Keratinocyte (primary cell): ENCODE measurements at regions not wholly inside any gene's neighbourhood (a gene's known extent, or its start where the extent isn't known, plus 50 kb on each side); places are given as distances from the start of the nearest gene placed in this dataset.

Source experiments
- DNase-seq: peaks from one replicate; pipeline ENCODE4 v3.0.0-alpha.2; 2011; ENCODE audit warnings: low read depth, missing footprints, low spot score
- FAIRE-seq: peaks from 2 replicates; lab custom pipeline; 2011; peaks lifted over from hg19 to GRCh38; lab: Jason Lieb, UNC
- H2AFZ ChIP-seq: 2 replicates; pipeline ENCODE4 v1.6.0; 2012; ENCODE audit warnings: low read length, control low read depth, inconsistent platforms; ENCODE audit not compliant: control insufficient read depth
- H3K27ac ChIP-seq: 2 replicates; pipeline ENCODE4 v1.5.1; 2011; ENCODE audit warnings: low read length; ENCODE audit not compliant: control insufficient read depth, insufficient read depth
- H3K27me3 ChIP-seq: 3 replicates; pipeline ENCODE4 v1.6.0; 2011; ENCODE audit warnings: low read length; ENCODE audit not compliant: control insufficient read depth, insufficient read depth; ENCODE audit errors: extremely low read depth
- H3K36me3 ChIP-seq, 2 experiments: 2 replicates in 1 of 2; 3 replicates in 1 of 2; pipeline ENCODE4 v1.5.1; 2011; ENCODE audit warnings: low read length in 2 of 2, mild to moderate bottlenecking in 1 of 2; ENCODE audit not compliant: control insufficient read depth in 2 of 2, insufficient read depth in 2 of 2; ENCODE audit errors: extremely low read depth in 1 of 2
- H3K4me1 ChIP-seq: 3 replicates; pipeline ENCODE4 v1.5.1; 2011; ENCODE audit warnings: low read length; ENCODE audit not compliant: control insufficient read depth, insufficient read depth; ENCODE audit errors: extremely low read depth
- H3K4me2 ChIP-seq: 3 replicates; pipeline ENCODE4 v1.6.0; 2011; ENCODE audit warnings: low read depth, low read length; ENCODE audit not compliant: control insufficient read depth, insufficient read depth; ENCODE audit errors: extremely low read depth
- H3K4me3 ChIP-seq, 3 experiments: fragments of 200-600 bp in 1 of 3; sonication (generic) in 1 of 3; 2 replicates in 2 of 3; 3 replicates in 1 of 3; pipeline ENCODE4 v1.5.1; 2011 to 2016; ENCODE audit warnings: low read length in 3 of 3, mild to moderate bottlenecking in 3 of 3, control low read depth in 2 of 3, inconsistent platforms in 1 of 3, low read depth in 1 of 3, mixed read lengths in 1 of 3, mixed run types in 1 of 3, moderate library complexity in 1 of 3; ENCODE audit not compliant: control insufficient read depth in 2 of 3, insufficient read depth in 2 of 3; ENCODE audit errors: extremely low read depth in 1 of 3
- H3K79me2 ChIP-seq: 2 replicates; pipeline ENCODE4 v1.6.0; 2012; ENCODE audit warnings: low read length; ENCODE audit not compliant: control insufficient read depth, insufficient read depth
- H3K9ac ChIP-seq: 3 replicates; pipeline ENCODE4 v1.6.0; 2011; ENCODE audit warnings: low read length; ENCODE audit not compliant: control insufficient read depth, insufficient read depth; ENCODE audit errors: extremely low read depth
- H3K9me1 ChIP-seq: 3 replicates; pipeline ENCODE4 v1.6.0; 2011; ENCODE audit warnings: low read length; ENCODE audit not compliant: control insufficient read depth, insufficient read depth; ENCODE audit errors: extremely low read depth
- H3K9me3 ChIP-seq: 2 replicates; pipeline ENCODE4 v1.5.1; 2012; ENCODE audit warnings: low read depth, low read length; ENCODE audit not compliant: control insufficient read depth
- H4K20me1 ChIP-seq: 3 replicates; pipeline ENCODE4 v1.6.0; 2011; ENCODE audit warnings: low read length; ENCODE audit not compliant: control insufficient read depth, insufficient read depth; ENCODE audit errors: extremely low read depth
- CTCF ChIP-seq, 3 experiments: IDR thresholded peaks in 1 of 3; conservative IDR thresholded peaks in 1 of 3; optimal IDR thresholded peaks in 1 of 3; 2 replicates in 2 of 3; 3 replicates in 1 of 3; pipeline versions ENCODE3 to v1.5.1; 2011; ENCODE audit warnings: low read length in 3 of 3, mild to moderate bottlenecking in 3 of 3, moderate library complexity in 2 of 3, control low read depth in 1 of 3, inconsistent platforms in 1 of 3; ENCODE audit not compliant: insufficient read depth in 2 of 3; ENCODE audit errors: extremely low read depth in 1 of 3
- EZH2 ChIP-seq: IDR thresholded peaks from one replicate; pipeline ENCODE4 v1.6.1; 2012; ENCODE audit warnings: inconsistent platforms, mild to moderate bottlenecking, low read length, moderate library complexity
- dilution Hi-C: fragments of 300-500 bp; cut with MboI; formaldehyde crosslinking; loops from one replicate; pipeline ENCODE4 v1.7.0; 2020; ENCODE audit warnings: low sequenced_read_pairs; ENCODE audit not compliant: extremely low pct_ligation_motif_present

DNA sequence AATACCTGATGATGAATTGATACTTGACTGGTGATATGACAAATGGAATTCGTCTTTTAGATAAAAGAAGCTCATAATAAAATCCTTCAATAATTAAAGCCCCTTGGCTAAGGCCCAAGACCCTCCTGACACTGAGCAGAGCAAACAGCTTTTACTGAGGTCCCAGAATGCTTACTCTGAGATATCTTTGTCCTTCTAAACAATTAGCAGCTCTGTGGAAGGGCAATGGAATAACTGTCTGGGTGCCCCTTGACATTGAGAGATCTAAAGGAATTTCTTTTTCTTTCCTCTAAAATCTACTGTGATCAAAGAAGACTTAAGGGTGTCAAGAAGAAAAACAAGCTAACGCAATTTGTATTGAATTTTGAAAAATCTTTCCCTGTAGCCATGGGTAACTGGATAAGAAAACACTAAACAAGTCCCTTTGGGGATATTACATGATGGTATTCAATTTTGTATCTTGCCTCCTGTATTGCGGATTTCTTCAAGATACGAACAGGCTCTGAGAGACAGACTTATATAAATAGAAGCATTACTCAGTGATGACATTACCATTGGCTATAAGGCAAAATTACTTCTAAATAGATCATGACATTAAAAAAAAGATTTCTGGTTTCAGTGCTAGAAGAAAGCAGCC is 128.8 kb downstream of the MREG start:
- no peak for DNase-seq
- Histone ChIP-seq H3K9me1 (no peaks in the 10 kb centered on the region), H3K27me3 (no peaks in the 10 kb centered on the region), H4K20me1 (no peaks in the 10 kb centered on the region), H3K9ac (no peak overlapping the region), H3K4me1 (no peaks in the 10 kb centered on the region), H3K36me3 (no peaks in the 10 kb centered on the region), H2AFZ (no peak overlapping the region), H3K9me3 (no peaks in the 10 kb centered on the region), H3K27ac (no peak overlapping the region), H3K79me2 (no peaks in the 10 kb centered on the region), H3K4me3 (no peak overlapping the region), H3K4me2 (no peak overlapping the region)
- dilution Hi-C loops, result no loop called here
- no peak for TF ChIP-seq CTCF (optimal IDR thresholded peaks at IDR 0.05 in 1 of 3, IDR thresholded peaks at IDR 0.05 in 1 of 3, conservative IDR thresholded peaks at IDR 0.05 in 1 of 3; ENCODE audit: extremely low read depth in 1 of 3, insufficient read depth in 2 of 3, low read length in 3 of 3)
- no peak for TF ChIP-seq EZH2
- FAIRE-seq, result no peak

- Histone ChIP-seq H3K9ac (no peak overlapping the region), H4K20me1 (no peaks in the 10 kb centered on the region), H2AFZ (no peak overlapping the region), H3K4me1 (no peaks in the 10 kb centered on the region), H3K4me2 (no peak overlapping the region), H3K9me1 (no peaks in the 10 kb centered on the region), H3K4me3 (no peak overlapping the region), H3K9me3 (no peaks in the 10 kb centered on the region), H3K36me3 (no peaks in the 10 kb centered on the region), H3K27ac (no peak overlapping the region), H3K79me2 (no peaks in the 10 kb centered on the region), H3K27me3 (no peaks in the 10 kb centered on the region)
- DNase-seq, result no peak
- TF ChIP-seq EZH2 (no peak), CTCF (optimal IDR thresholded peaks at IDR 0.05 in 1 of 3, IDR thresholded peaks at IDR 0.05 in 1 of 3, conservative IDR thresholded peaks at IDR 0.05 in 1 of 3; ENCODE audit: extremely low read depth in 1 of 3, insufficient read depth in 2 of 3, low read length in 3 of 3) (no peak)
- FAIRE-seq, result no peak
- dilution Hi-C loops, result no loop called here
These were observed 129.6 kb downstream of the MREG start for GRCh38 chr2:215883799-215884198.
